Breast epithelium (tissue), 4 donors: ENCODE measurements at regions not wholly inside any gene's neighbourhood (a gene's known extent, or its start where the extent isn't known, plus 50 kb on each side); places are given as distances from the start of the nearest gene placed in this dataset.

Source experiments
- DNase-seq, 2 donors: peaks; one replicate each; pipeline ENCODE4 v3.0.0-alpha.2; 2019; ENCODE audit warnings: low spot score in 2 of 2
- H3K27ac ChIP-seq, 2 donors: fragments of 200-600 bp; sonication (generic) in 1 of 2; one replicate each; pipeline ENCODE4 v1.5.1; 2016 to 2019; ENCODE audit warnings: mild to moderate bottlenecking in 1 of 2
- H3K27me3 ChIP-seq, 2 donors: fragments of 200-600 bp; sonication (generic) in 1 of 2; one replicate each; pipeline versions ENCODE4 v1.5.1 to v1.6.0; 2017 to 2019; ENCODE audit warnings: control low read depth in 1 of 2, mild to moderate bottlenecking in 1 of 2
- H3K36me3 ChIP-seq: fragments of 200-600 bp; one replicate; pipeline ENCODE4 v1.5.1; 2019
- H3K4me1 ChIP-seq, 2 donors: fragments of 200-600 bp; sonication (generic); one replicate each; pipeline ENCODE4 v1.5.1; 2016 to 2019; ENCODE audit warnings: control low read depth in 1 of 2
- H3K4me3 ChIP-seq, 3 donors: fragments of 200-600 bp; sonication (generic); 1 replicate in 2 of 3; 2 replicates in 1 of 3; pipeline ENCODE4 v1.5.1; 2016 to 2019; ENCODE audit warnings: mild to moderate bottlenecking in 3 of 3, moderate library complexity in 2 of 3
- H3K9me3 ChIP-seq, 2 donors: fragments of 200-600 bp; sonication (generic) in 1 of 2; one replicate each; pipeline ENCODE4 v1.5.1; 2016 to 2019; ENCODE audit warnings: control low read depth in 1 of 2
- CTCF ChIP-seq, 3 donors: fragments of 450-650 bp; IDR thresholded peaks; one replicate each; pipeline ENCODE4 v1.5.1; 2016 to 2017; ENCODE audit warnings: antibody characterized with exemption in 3 of 3, mild to moderate bottlenecking in 3 of 3, moderate library complexity in 3 of 3
- POLR2A ChIP-seq: fragments of 450-650 bp; IDR thresholded peaks from one replicate; pipeline ENCODE4 v1.6.1; 2016; ENCODE audit warnings: antibody characterized with exemption, mild to moderate bottlenecking, moderate library complexity
- POLR2AphosphoS5 ChIP-seq, 3 donors: sonication (generic); formaldehyde crosslinking; IDR thresholded peaks; one replicate each; pipeline ENCODE4 v1.6.1; 2017; ENCODE audit warnings: antibody characterized with exemption in 3 of 3
- intact Hi-C: fragments of 100-400 bp; cut with DNase I; formaldehyde crosslinking; loops from one replicate; pipeline ENCODE4 v1.15.1; 2023; ENCODE audit warnings: low total_unique reads

GRCh38 chr11:109343242-109343641 is 78.7 kb upstream of the C11orf87 start:
- Histone ChIP-seq H3K4me1 (no peaks in the 10 kb centered on the region), H3K4me3 (no peak overlapping the region), H3K36me3 (no peaks in the 10 kb centered on the region), H3K27me3 (no peaks in the 10 kb centered on the region), H3K9me3 (no peaks in the 10 kb centered on the region), H3K27ac (no peak overlapping the region)
- intact Hi-C loops = no loop called here
- no peak for DNase-seq
- TF ChIP-seq CTCF (IDR thresholded peaks at IDR 0.05) = no peak
- TF ChIP-seq POLR2AphosphoS5 (IDR thresholded peaks at IDR 0.05) = no peak
- TF ChIP-seq POLR2A = no peak

GRCh38 chr11:109347304-109347703 is 74.7 kb upstream of the C11orf87 start:
- no peaks in the 10 kb centered on the region for H3K4me1 ChIP-seq
- DNase-seq = no peak
- no peak for TF ChIP-seq POLR2AphosphoS5 (IDR thresholded peaks at IDR 0.05)
- TF ChIP-seq CTCF (IDR thresholded peaks at IDR 0.05) = no peak
- no peak for TF ChIP-seq POLR2A
- H3K9me3 ChIP-seq = no peaks in the 10 kb centered on the region
- H3K4me3 ChIP-seq = no peak overlapping the region
- H3K27me3 ChIP-seq = no peaks in the 10 kb centered on the region
- H3K36me3 ChIP-seq = no peaks in the 10 kb centered on the region
- no peak overlapping the region for H3K27ac ChIP-seq
- intact Hi-C loops = no loop called here

GRCh38 chr11:109349276-109350080 is 72.5 kb upstream of the C11orf87 start:
- no peak for DNase-seq
- TF ChIP-seq POLR2AphosphoS5 (IDR thresholded peaks at IDR 0.05) (no peak), POLR2A (no peak), CTCF (IDR thresholded peaks at IDR 0.05) (no peak)

GRCh38 chr11:109350091-109350490 is 71.9 kb upstream of the C11orf87 start:
- Histone ChIP-seq H3K27ac (no peak overlapping the region), H3K36me3 (no peaks in the 10 kb centered on the region), H3K9me3 (no peaks in the 10 kb centered on the region), H3K4me3 (no peak overlapping the region), H3K27me3 (no peaks in the 10 kb centered on the region), H3K4me1 (no peaks in the 10 kb centered on the region)
- no peak for TF ChIP-seq POLR2AphosphoS5 (IDR thresholded peaks at IDR 0.05)
- no peak for TF ChIP-seq POLR2A
- no peak for TF ChIP-seq CTCF (IDR thresholded peaks at IDR 0.05)
- intact Hi-C loops = no loop called here
- DNase-seq = no peak

More at GRCh38 chr11:109349276-109350080, 72.5 kb upstream of the C11orf87 start:
- Histone ChIP-seq H3K36me3 (no peaks in the 10 kb centered on the region), H3K4me1 (no peaks in the 10 kb centered on the region), H3K27ac (no peak overlapping the region), H3K9me3 (no peaks in the 10 kb centered on the region), H3K4me3 (no peak overlapping the region), H3K27me3 (no peaks in the 10 kb centered on the region)
- intact Hi-C loops = no loop called here

GRCh38 chr11:109362059-109362458 is 59.9 kb upstream of the C11orf87 start:
- Histone ChIP-seq H3K4me3 (no peak overlapping the region), H3K27ac (no peak overlapping the region), H3K36me3 (no peaks in the 10 kb centered on the region), H3K27me3 (no peaks in the 10 kb centered on the region), H3K4me1 (no peaks in the 10 kb centered on the region), H3K9me3 (peaks cover 0 to under 1% of the 10 kb centered on the region in 2 donors)
- intact Hi-C loops = no loop called here
- no peak for DNase-seq
- no peak for TF ChIP-seq POLR2A
- no peak for TF ChIP-seq POLR2AphosphoS5 (IDR thresholded peaks at IDR 0.05)
- no peak for TF ChIP-seq CTCF (IDR thresholded peaks at IDR 0.05)
